ENCODE measurements at regions not wholly inside any gene's neighbourhood (a gene's known extent, or its start where the extent isn't known, plus 50 kb on each side); places are given as distances from the start of the nearest gene placed in this dataset.

- no peak overlapping the region for H3K14ac ChIP-seq (ENCODE audit: low read length)
- no peak for DNase-seq
Observed at GRCh38 chr6:134686071-134686470, 263.8 kb downstream of the ALDH8A1 start.

DNA sequence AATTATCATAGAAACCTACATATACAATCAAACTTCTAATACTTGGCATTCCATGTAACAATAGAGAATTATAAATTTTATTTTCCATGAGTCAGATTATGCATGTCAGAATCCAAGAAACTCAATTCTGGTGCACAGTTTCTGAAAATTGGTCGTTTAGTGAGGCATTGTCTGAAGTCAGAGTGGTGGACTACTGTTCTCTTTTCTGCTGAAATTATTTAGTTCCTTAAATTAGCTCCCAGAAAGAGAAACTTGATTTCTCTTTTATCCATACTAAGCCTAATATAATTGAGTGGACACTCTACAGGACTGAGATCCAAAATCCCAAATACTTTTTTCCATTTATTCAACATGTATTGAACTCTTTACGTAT, 265.5 kb downstream of the ALDH8A1 start:
- Histone ChIP-seq H3K4me2 (ENCODE audit: low read length) (no peak overlapping the region), H3K23ac (ENCODE audit: low read length) (no peak overlapping the region), H3K4me3 (ENCODE audit: low read depth, low read length) (no peak overlapping the region), H3K18ac (ENCODE audit: low read length) (no peak overlapping the region), H2BK120ac (ENCODE audit: insufficient read depth, low read length, poor library complexity) (no peak overlapping the region), H3K9me3 (ENCODE audit: insufficient read depth, low read depth, low read length) (no peaks in the 10 kb centered on the region), H3K27ac (ENCODE audit: low read depth, low read length) (no peak overlapping the region), H3K4ac (ENCODE audit: low read depth, low read length) (no peak overlapping the region), H3K79me1 (ENCODE audit: low read length) (no peaks in the 10 kb centered on the region), H4K12ac (ENCODE audit: low read depth, low read length) (no peak overlapping the region), H4K8ac (ENCODE audit: low read depth, low read length) (no peak overlapping the region), H3K14ac (ENCODE audit: low read length) (no peak overlapping the region), H4K91ac (ENCODE audit: low read depth, low read length) (no peak overlapping the region), H3K79me2 (ENCODE audit: control insufficient read depth, insufficient read depth, low read length, poor library complexity) (no peaks in the 10 kb centered on the region), H3K27me3 (ENCODE audit: insufficient read depth, low read length) (no peaks in the 10 kb centered on the region), H2BK12ac (ENCODE audit: low read length) (no peak overlapping the region), H3K9ac (ENCODE audit: low read length) (no peak overlapping the region), H3K4me1 (ENCODE audit: control insufficient read depth in 1 of 2, insufficient read depth in 2 of 2, low read length in 2 of 2) (no peaks in the 10 kb centered on the region), H3K36me3 (ENCODE audit: control insufficient read depth in 1 of 2, insufficient read depth in 2 of 2, low read length in 2 of 2) (no peaks in the 10 kb centered on the region), H2AK5ac (ENCODE audit: low read length) (no peak overlapping the region), H2AFZ (ENCODE audit: insufficient read depth, low read length, poor library complexity) (no peak overlapping the region), H2BK5ac (ENCODE audit: low read depth, low read length, poor library complexity) (no peak overlapping the region)
- no CpG with 5 or more reads among the region's 2 CpGs for WGBS (ENCODE audit: extremely low coverage, insufficient coverage, insufficient read length)
- DNase-seq: no peak

More at GRCh38 chr6:134686071-134686470, 263.8 kb downstream of the ALDH8A1 start:
- Histone ChIP-seq H3K4me3 (ENCODE audit: low read depth, low read length) (no peak overlapping the region), H4K12ac (ENCODE audit: low read depth, low read length) (no peak overlapping the region), H3K4me1 (ENCODE audit: control insufficient read depth in 1 of 2, insufficient read depth in 2 of 2, low read length in 2 of 2) (no peaks in the 10 kb centered on the region), H3K27ac (ENCODE audit: low read depth, low read length) (no peak overlapping the region), H2BK120ac (ENCODE audit: insufficient read depth, low read length, poor library complexity) (no peak overlapping the region), H2AFZ (ENCODE audit: insufficient read depth, low read length, poor library complexity) (no peak overlapping the region), H3K79me2 (ENCODE audit: control insufficient read depth, insufficient read depth, low read length, poor library complexity) (no peaks in the 10 kb centered on the region), H2AK5ac (ENCODE audit: low read length) (no peak overlapping the region), H3K4ac (ENCODE audit: low read depth, low read length) (no peak overlapping the region), H2BK12ac (ENCODE audit: low read length) (no peak overlapping the region), H4K8ac (ENCODE audit: low read depth, low read length) (no peak overlapping the region), H3K79me1 (ENCODE audit: low read length) (no peaks in the 10 kb centered on the region), H3K9me3 (ENCODE audit: insufficient read depth, low read depth, low read length) (peaks cover 2% of the 10 kb centered on the region), H3K27me3 (ENCODE audit: insufficient read depth, low read length) (no peaks in the 10 kb centered on the region), H3K18ac (ENCODE audit: low read length) (no peak overlapping the region), H3K4me2 (ENCODE audit: low read length) (no peak overlapping the region), H4K91ac (ENCODE audit: low read depth, low read length) (no peak overlapping the region), H2BK5ac (ENCODE audit: low read depth, low read length, poor library complexity) (no peak overlapping the region), H3K23ac (ENCODE audit: low read length) (no peak overlapping the region), H3K9ac (ENCODE audit: low read length) (no peak overlapping the region), H3K36me3 (ENCODE audit: control insufficient read depth in 1 of 2, insufficient read depth in 2 of 2, low read length in 2 of 2) (no peaks in the 10 kb centered on the region)
- WGBS (ENCODE audit: extremely low coverage, insufficient coverage, insufficient read length): no CpG with 5 or more reads among the region's 6 CpGs

DNA sequence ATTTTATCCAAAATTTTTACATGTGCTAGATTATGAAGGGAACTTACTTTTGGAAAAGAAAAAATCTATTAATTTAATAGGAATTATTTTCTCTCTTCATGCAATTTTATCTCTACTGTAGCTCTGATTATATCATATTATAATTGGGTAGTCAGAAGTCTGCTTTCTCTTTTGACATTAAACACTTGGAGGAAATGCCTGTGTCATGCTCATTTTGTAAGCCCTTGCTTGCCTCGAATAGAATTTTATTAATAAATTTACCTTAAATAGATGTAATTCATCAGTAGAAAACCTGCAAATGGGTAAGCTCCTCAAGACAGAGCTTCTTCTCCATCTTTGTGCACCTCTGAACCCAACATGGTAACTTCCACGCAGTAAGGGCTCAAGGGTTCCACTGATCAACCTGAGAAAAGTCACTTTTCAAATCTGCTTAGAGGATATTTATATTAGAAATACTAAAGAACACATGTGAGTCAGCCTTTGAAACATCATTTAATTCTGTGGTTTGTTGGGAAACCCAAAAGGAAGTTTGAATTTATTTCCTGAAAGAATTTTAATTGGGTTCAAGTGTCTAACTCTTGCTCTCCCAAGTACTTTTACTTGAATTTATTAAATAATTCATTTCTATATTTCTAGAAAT, 266.0 kb downstream of the ALDH8A1 start:
- no peak overlapping the region for H2AFZ ChIP-seq (ENCODE audit: insufficient read depth, low read length, poor library complexity)
- no peak overlapping the region for H3K14ac ChIP-seq (ENCODE audit: low read length)
- H3K9me3 ChIP-seq (ENCODE audit: insufficient read depth, low read depth, low read length): no peaks in the 10 kb centered on the region
- H2BK5ac ChIP-seq (ENCODE audit: low read depth, low read length, poor library complexity): no peak overlapping the region
- H3K79me2 ChIP-seq (ENCODE audit: control insufficient read depth, insufficient read depth, low read length, poor library complexity): no peaks in the 10 kb centered on the region
- no peak overlapping the region for H2BK12ac ChIP-seq (ENCODE audit: low read length)
- no peaks in the 10 kb centered on the region for H3K4me1 ChIP-seq (ENCODE audit: control insufficient read depth in 1 of 2, insufficient read depth in 2 of 2, low read length in 2 of 2)
- no peak overlapping the region for H3K23ac ChIP-seq (ENCODE audit: low read length)
- no peaks in the 10 kb centered on the region for H3K27me3 ChIP-seq (ENCODE audit: insufficient read depth, low read length)
- H4K91ac ChIP-seq (ENCODE audit: low read depth, low read length): no peak overlapping the region
- H3K79me1 ChIP-seq (ENCODE audit: low read length): no peaks in the 10 kb centered on the region
- H3K4ac ChIP-seq (ENCODE audit: low read depth, low read length): no peak overlapping the region
- WGBS (ENCODE audit: extremely low coverage, insufficient coverage, insufficient read length): no CpG with 5 or more reads among the region's 2 CpGs
- no peak overlapping the region for H3K18ac ChIP-seq (ENCODE audit: low read length)
- H3K27ac ChIP-seq (ENCODE audit: low read depth, low read length): no peak overlapping the region
- no peak overlapping the region for H3K4me2 ChIP-seq (ENCODE audit: low read length)
- H2BK120ac ChIP-seq (ENCODE audit: insufficient read depth, low read length, poor library complexity): no peak overlapping the region
- DNase-seq: no peak
- H4K8ac ChIP-seq (ENCODE audit: low read depth, low read length): no peak overlapping the region
- H3K9ac ChIP-seq (ENCODE audit: low read length): no peak overlapping the region
- no peaks in the 10 kb centered on the region for H3K36me3 ChIP-seq (ENCODE audit: control insufficient read depth in 1 of 2, insufficient read depth in 2 of 2, low read length in 2 of 2)
- no peak overlapping the region for H3K4me3 ChIP-seq (ENCODE audit: low read depth, low read length)
- no peak overlapping the region for H4K12ac ChIP-seq (ENCODE audit: low read depth, low read length)
- no peak overlapping the region for H2AK5ac ChIP-seq (ENCODE audit: low read length)

- Histone ChIP-seq H4K8ac (ENCODE audit: low read depth, low read length) (no peak overlapping the region), H4K91ac (ENCODE audit: low read depth, low read length) (no peak overlapping the region), H3K4me3 (ENCODE audit: low read depth, low read length) (no peak overlapping the region), H3K4me1 (ENCODE audit: control insufficient read depth in 1 of 2, insufficient read depth in 2 of 2, low read length in 2 of 2) (no peaks in the 10 kb centered on the region), H3K9me3 (ENCODE audit: insufficient read depth, low read depth, low read length) (no peaks in the 10 kb centered on the region), H2AFZ (ENCODE audit: insufficient read depth, low read length, poor library complexity) (no peak overlapping the region), H3K4me2 (ENCODE audit: low read length) (no peak overlapping the region), H3K23ac (ENCODE audit: low read length) (no peak overlapping the region), H2BK5ac (ENCODE audit: low read depth, low read length, poor library complexity) (no peak overlapping the region), H3K14ac (ENCODE audit: low read length) (no peak overlapping the region), H3K18ac (ENCODE audit: low read length) (no peak overlapping the region), H2AK5ac (ENCODE audit: low read length) (no peak overlapping the region), H3K27ac (ENCODE audit: low read depth, low read length) (no peak overlapping the region), H4K12ac (ENCODE audit: low read depth, low read length) (no peak overlapping the region), H3K4ac (ENCODE audit: low read depth, low read length) (no peak overlapping the region), H2BK12ac (ENCODE audit: low read length) (no peak overlapping the region), H3K27me3 (ENCODE audit: insufficient read depth, low read length) (no peaks in the 10 kb centered on the region), H3K9ac (ENCODE audit: low read length) (no peak overlapping the region), H2BK120ac (ENCODE audit: insufficient read depth, low read length, poor library complexity) (no peak overlapping the region), H3K36me3 (ENCODE audit: control insufficient read depth in 1 of 2, insufficient read depth in 2 of 2, low read length in 2 of 2) (no peaks in the 10 kb centered on the region), H3K79me2 (ENCODE audit: control insufficient read depth, insufficient read depth, low read length, poor library complexity) (no peaks in the 10 kb centered on the region), H3K79me1 (ENCODE audit: low read length) (no peaks in the 10 kb centered on the region)
- no CpG with 5 or more reads among the region's 1 CpG for WGBS (ENCODE audit: extremely low coverage, insufficient coverage, insufficient read length)
- DNase-seq: no peak
Observed at GRCh38 chr6:134680433-134680832, 269.5 kb downstream of the ALDH8A1 start.
